NCI-H1694 treated with DMSO at 0.1 percent for 48 hours (cell line): ENCODE measurements at regions not wholly inside any gene's neighbourhood (a gene's known extent, or its start where the extent isn't known, plus 50 kb on each side); places are given as distances from the start of the nearest gene placed in this dataset.
A peak's percentile ranks its signal among the peaks of the same experiment; 100 is the strongest.
"Not testable (repeated sequence)": the region's sequence is repeated elsewhere in the genome, so short reads cannot be mapped to it uniquely, and the experiment has no call there.

ENCODE experiments used
- DNase-seq: peaks from one replicate; lab custom pipeline; 2025; lab: John Stamatoyannopoulos, UW

DNA sequence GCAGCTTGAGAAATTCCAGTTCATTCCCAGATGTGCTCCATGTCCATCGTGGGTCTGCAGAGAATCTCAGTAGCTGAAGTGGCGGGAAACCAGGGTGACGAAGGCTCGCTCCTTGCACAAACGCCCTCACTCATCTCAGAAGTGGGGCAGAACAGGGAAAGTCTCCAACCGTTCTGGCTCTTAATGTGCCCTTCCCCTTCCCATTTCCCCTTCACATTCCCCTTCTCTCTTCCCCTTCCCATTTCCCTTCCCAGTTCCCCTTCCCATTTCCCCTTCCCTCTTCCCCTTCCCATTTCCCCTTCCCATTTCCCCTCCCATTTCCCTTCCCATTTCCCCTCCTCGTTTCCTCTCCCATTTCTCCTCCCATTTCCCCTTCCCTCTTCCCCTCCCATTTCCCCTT is 108.5 kb downstream of the OLFM1 start:
- not testable (repeated sequence) for DNase-seq

DNA sequence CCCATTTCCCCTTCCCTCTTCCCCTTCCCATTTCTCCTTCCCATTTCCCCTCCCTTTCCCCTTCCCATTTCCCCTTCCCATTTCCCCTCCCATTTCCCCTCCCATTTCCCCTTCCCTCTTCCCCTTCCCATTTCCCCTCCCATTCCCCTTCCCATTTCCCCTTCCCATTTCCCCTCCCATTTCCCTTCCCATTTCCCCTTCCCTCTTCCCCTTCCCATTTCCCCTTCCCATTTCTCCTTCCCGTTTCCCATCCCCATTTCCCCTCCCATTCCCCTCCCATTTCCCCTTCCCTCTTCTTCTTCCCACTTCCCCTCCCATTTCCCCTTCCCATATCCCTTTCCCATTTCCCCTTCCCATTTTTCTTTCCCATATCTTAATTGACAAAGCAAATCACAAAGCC is 109.0 kb downstream of the OLFM1 start:
- DNase-seq, result no peak

DNA sequence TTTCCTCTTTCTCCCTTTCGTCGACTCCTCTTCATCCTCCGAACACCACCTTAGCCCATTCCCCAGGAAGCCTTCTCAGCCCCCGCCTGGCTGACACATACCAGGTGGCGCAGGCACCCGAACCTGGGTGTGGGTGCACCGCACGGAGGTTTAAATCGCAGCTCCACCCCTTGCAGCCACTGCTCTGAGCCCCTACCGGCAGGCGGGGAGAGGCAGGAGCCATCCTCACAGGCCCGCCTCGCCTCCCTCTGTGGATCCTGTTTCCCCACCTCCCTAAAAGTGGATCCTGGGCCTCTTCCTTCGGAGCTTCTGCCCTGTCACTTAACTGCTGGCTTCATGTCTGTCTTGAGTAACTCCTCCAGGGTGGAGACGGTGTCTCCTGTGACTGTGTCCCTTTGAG is 110.7 kb downstream of the OLFM1 start:
- no peak for DNase-seq

DNA sequence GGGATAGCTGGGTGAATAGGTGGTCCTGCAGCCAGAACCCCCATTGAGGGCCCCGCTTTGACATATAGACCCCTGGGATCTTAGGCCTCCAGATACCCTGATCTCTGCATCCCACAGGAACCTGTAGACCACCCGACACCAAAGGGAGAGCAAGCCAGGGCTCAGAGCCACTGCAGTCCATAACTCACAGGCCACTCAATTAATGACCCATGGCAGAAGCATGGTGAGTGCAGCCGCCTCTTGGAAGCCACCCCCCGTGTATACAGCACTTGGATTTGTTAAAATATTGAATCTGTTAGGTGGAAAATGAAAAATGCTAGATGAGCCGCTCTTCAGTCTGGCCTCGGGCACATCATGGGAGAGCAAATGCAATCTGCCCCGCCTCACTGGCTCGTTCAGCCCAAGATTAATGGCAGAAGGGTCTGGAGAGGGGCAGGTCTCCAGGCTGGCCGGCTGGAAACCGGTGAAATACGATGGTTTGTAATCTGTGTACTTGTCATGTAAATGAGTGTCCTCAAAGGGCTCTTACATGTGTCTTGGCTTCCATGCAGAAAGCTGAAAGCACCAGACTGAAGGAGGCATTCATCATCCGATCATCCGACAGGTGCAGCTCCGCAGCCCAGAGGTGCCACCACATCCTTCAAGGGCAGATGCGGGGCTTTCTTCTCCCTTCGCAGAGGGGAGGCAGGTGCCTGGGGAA is 111.3 kb downstream of the OLFM1 start:
- no peak for DNase-seq

DNA sequence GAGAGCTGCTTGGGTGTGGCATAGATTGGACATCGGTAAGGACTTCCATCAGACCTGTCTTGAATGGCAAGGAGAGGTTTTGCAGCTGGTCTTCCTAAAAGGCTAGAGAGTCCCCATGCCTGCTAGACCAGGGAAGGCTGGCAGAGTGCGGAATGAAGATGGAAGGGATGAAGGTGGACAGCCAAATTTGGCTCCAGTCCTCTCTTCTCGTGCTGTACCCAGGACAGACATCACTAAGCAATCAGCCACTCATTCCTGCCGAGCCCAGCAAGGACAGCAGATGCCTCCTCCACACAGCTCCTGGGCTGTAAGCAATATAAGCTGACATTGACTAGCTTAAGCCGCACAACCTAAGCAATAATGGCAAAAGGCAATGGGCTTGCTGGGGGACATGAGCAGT is 112.0 kb downstream of the OLFM1 start:
- DNase-seq, result no peak

DNA sequence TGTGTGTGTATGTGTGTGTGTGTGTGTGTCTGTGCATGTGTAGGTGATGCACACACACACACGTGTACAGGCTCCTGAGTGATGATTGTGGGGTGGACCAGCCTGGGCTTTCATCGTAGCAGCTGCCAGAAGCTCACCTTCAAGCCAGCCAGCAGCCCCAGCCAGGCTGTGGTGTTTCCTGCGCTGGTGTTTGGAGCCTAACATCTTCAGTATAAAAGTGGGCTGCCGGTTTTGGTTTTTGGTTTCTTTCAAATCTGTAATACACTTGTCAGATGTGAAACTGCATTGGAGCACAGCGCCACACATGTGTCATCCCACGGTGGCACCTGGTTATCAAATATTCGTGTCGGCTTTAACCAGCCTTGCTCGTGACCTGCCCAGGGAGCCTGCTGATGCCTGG is 114.2 kb downstream of the OLFM1 start:
- no peak for DNase-seq

DNA sequence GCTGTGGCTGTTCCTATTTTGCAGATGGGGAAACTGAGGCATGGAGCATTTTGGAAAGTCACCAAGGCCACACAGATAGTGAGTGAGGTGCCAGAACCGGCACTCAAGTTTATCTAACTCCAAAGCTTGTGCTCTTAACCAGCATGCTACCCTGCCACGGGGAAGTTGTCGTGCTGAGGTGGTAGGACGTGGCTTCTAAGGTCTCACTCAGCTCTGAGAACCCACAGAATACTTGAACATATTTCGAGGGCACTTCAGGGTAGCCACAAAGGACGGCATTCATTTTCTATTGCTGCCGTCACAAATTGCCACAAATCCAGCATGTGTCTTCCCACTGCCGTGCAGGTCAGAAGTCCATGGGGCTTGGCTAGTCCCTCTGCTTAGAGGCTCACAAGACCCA is 116.7 kb downstream of the OLFM1 start:
- DNase-seq, result no peak

DNA sequence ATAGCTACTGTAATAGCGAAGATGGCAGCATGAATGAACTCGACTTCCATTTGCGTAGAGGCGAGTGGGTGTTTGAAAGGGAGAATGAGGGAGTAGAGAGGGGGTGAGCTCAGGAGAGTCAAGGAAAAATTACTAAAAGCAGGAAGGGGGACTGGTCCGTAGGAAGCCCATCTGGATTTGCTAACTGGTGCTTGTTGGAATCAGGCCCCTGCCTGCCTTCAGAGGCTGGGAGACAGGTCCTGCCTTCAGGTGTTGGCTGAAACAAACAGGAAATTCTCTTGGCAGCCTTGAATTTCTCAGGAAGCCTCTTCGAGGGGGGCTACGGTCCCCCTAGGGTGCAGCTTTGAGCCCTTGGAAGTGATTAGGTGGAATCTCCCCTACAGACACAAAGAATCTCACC is 121.7 kb downstream of the OLFM1 start:
- no peak for DNase-seq

DNA sequence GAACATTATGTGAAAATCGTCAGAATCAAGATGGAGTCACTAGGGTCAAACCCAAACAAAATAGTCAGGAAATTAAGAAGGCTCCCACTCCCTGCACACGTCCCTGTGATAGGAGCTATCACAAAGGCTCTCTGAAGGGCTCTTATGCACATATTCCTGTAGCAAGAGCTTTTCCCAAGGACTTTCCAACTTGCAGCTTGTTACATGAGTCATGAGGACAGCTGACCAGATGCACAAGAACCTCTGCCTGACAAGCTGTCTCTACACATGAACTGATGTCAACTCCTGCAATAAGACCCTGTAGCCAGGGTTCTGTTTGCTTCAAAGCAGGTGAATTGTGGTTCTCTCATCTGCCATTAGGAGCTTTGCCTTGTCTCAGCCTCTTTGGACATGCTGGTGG is 122.4 kb downstream of the OLFM1 start:
- DNase-seq, result no peak

DNA sequence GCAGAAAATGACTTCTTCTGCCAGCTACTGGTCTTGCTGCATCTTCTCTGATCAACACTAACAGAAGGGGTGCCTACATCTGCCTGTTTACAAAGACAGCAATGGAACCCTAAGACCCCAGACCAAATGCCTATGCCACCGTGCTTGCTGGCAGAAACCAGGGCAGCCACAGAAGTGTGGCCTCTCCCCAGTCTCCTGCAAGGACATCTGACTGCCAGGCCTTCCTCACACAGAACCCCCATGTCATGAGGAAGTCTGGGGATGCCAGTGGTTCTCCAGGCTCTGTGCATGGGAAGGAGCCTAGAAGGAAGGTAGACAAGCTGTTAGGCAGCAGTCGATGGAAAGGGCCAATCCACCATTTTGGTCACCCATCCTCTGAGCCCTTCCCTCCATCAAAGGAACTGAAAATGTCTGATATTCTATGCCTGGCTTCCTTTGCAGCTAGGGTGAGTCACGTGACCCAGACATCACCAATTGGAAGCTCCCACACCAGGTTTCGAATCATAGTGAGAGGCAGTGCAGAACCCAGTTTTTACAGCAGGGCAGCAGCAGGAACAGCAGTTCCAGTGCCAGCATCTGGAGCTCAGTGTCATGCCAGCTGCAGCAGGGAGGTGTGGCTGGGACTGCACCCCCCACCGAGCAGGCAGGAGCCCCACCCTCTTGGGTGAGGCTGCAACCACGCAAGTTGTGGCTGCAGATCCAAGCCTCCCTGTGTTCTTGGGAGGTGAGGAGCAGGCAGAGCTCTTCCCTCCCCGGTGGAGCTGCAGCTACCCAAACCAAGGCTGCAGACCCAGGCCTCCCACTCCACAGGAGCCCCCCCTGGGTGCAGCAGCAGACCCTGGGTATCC is 123.4 kb downstream of the OLFM1 start:
- DNase-seq, result no peak

DNA sequence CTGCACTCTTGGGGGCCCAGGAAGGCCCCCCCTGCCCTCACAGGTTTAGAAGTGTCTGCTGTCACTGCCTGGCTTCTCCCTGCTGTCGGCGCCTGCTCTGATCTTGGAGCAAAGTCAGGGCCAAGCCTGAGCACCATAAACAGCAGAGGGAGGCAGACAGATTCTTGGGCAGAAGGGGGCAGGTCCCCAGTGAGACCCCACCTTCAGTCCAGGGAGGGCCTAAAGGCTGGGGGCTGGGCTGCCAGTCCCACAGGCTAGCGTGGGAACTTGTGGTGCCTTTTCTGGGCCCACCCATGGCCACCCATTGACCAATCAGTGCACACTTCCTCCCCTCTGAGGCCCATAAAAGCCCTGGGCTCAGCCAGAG is 124.0 kb downstream of the OLFM1 start:
- no peak for DNase-seq

DNA sequence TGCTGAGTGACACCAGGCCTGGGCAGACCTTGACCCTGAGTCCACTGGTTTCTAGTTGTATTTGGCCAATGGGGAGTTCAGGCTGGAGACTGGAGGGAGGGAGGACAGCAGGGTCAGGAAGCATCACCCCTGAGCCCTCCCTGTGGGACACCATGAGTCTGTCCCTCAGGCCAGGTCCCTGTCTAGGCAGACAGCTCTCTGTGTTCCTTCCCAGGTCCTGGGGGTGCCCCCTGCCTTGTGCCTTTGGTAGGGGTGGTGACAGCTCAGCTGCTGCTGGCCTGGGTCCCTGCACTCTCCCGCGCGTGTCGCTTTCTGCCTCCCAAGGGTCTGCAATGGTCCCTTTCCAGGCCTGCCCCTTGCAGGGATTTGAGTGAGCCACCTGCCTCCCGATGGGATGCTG is 125.5 kb downstream of the OLFM1 start:
- DNase-seq, result no peak

DNA sequence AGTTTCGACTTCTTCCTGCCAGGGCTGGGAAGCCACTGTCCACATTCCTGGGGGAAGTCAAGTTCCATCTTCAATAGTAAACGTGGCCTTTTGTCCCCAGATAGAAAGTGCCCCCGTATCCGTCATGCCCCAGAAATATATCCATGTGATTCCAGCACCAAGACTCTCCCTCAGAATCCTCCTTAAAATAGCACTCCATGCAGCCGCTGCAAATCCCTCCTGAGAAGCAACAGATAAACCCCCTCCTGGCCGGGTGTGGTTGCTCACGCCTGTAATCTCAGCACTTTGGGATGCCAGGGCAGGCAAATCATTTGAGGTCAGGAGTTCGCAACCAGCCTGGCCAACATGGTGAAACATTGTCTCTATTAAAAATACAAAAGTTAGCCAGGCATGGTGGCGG is 126.1 kb downstream of the OLFM1 start:
- DNase-seq, result no peak

DNA sequence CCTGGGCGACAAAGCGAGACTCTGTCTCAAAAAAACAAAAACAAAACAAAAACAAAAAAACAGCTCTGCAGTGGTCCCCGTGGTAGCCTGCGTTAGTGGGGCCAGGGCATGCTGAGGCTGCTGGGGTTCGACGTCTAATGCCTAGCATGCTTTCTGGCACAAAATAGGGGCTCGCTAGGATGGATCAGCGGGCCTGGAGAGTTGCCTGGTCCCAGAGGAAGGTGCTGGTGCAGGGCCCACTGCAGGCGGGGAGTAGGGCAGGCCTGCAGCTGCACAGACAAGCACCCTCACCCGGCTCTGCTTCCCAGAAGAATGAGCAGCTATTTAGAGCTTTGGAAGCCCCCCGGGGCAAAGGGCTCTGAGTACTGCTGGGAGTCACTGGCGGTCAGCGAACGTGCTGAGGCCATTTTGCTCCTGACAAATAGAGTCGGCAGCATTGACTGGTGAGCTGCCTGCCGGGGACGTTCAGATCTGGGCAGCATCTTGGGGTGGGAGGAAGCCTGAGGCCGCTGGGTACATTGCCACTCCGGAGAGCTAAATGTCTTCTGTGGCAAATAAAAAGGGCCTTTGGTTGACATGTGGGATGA is 126.7 kb downstream of the OLFM1 start:
- DNase-seq, result no peak

DNA sequence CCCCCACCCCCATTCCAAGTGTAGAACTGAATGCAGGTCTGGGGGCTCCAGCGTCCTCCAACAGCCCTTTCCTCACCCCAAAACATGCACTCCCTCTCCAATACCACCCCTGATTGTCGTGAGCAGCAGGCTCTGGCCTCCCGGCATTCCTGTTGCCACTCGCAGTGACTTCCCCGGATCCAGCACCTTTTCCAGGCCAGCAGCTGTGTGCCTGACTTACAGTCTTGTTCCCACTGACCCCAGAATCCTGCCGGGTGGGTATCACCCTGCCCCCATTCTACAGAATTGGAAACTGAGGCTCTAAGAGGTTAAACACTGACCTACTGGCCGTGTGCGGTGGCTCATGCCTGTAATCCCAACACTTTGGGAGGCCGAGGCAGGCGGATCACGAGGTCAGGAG is 127.2 kb downstream of the OLFM1 start:
- no peak for DNase-seq

DNA sequence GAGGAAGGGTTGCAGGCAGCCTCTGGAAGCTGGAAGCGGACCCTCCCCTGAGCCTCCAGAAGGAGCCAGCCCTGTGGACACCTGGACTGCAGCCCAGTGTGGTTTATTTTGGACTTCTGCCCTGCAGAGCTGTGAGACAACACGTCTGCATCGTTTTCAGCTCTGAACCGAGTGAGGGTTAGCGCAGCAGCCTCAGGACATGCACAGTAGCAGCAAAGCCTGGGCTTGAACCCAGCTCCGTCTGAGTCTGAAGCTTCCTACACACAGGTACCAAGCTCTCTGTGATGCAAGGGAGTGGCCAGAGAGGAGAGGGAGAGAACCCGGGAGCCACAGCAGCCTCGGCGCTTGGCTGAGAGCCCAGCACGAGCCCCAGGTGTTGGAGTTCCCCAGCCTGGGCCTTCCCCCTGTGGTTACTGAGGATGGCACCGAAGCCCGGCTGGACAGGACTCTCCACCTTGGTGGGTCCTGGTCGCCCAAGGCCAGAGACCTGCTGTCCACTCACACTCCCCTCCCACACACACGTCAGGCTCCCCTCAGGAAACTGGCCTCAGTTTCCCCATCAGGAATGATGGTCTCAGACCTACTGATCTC is 128.2 kb downstream of the OLFM1 start:
- DNase-seq, result peak; percentile 22

DNA sequence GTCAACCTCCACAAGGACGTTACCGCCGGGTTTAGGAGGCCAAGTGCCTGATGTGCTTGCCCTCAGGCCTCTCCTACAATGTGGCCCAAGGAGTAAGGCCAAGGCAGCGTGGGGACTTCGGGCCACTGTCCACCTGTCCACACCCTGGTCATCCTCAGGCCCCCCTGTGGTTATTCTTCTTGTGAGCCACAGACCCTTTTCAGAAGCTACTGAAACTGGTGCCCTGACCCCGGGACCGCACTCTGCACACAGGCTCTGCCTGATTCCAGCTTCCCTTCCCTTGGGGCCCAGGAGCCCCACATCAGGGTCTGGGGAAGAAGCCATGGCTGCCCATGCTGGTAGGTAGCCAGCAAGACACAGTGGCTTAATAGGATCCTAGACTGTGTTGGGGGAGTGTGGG is 128.8 kb downstream of the OLFM1 start:
- no peak for DNase-seq

DNA sequence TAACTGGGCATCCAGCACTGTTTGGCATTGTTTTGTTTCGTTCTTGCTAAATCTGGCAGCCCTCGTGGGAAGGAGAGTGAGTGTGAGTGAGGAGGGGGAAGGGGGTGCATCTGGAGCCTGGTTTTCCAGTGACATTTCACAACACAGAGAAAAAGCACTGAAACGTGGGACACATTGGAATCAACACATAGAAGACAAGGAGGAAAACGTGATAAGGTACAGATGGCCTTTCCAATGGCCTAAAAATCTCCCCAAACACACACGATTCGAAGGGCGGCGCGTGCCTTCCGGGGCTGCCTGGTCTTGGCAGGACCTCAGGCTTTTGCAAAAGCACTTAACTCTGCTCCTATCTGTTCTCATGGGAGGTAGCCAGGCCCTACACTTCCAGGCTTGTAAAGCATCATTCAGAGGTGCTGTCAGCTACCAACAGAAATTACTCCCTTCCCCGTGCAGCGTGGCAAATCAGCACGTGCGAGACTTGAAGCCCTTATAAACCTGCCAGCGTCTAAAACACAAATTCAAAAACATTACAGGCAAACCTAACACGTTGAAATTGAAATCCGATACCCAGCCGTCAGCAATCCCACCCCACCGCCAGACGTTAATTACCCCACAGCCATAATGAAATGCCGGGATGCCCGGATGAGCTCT is 129.4 kb downstream of the OLFM1 start:
- peak; percentile 64 for DNase-seq

DNA sequence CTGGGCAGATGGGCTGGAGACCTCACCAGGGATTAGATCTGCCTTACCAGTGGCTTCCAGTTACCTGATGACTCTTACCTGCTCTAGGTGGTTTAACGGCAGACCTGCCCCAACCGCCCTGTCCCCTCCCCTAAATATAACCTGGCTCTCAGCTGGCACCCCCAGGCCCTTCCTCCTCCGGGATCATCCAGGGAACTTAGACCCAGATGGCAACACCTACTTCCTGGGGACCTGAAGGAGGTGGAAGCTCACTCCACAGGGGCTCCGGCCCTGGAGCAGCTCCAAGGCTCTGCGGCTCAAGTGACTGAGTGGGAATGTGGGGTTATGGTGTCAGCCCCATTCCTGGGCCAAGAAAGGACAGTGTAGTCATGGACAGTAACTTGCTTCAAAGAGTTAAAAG is 130.4 kb downstream of the OLFM1 start:
- no peak for DNase-seq

DNA sequence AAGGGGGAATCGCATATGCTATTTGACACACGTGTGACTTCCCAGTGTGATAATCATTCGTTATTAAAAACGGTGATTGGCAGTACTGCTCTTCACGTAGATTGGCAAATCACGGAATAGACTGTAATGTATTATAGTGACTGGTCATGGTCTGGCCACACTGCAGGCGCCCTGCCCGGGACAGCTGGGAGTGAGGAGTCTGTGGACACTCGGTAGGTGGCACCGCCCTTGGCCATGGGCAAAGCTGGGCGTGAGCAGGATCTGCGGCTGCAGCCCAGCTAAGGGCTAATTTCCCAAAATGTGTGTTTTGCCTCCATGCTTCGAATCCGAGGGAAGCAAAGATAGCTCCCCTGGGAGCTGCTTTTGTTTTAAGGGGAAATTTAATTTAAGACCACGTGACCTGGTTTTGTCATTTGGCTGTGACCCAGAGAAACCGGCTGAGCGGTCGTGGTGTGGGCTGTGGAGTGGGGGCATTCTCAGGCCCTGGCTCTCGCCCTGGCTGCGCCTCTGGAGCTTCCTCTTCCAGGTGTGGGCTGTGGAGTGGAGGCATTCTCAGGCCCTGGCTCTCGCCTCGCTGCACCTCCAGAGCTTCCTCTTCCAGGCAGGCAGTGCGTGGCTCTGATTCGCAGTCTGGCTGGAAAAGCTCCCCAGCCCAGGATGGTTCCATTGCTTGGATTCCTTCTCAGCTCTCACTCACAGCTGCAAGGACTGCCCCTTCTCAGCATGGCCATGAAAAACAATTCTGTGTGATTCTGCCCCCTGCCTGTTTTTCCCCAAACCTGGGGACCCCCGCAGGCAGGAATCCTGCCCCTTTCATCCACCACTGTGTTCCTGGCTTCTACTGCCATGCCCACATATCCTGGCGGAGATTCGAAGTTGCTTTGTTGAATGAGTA is 131.1 kb downstream of the OLFM1 start:
- no peak for DNase-seq
